Coronary artery (tissue), 2 donors: ENCODE measurements at regions not wholly inside any gene's neighbourhood (a gene's known extent, or its start where the extent isn't known, plus 50 kb on each side); places are given as distances from the start of the nearest gene placed in this dataset.

Source experiments
- DNase-seq: peaks from one replicate; pipeline ENCODE4 v3.0.0-alpha.2; 2017; ENCODE audit warnings: low spot score
- H3K27ac ChIP-seq, 2 donors: fragments of 200-600 bp; sonication (generic); one replicate each; pipeline ENCODE4 v1.5.1; 2016 to 2019
- H3K4me3 ChIP-seq: fragments of 200-600 bp; sonication (generic); 2 replicates; pipeline ENCODE4 v1.5.1; 2016; ENCODE audit warnings: mild to moderate bottlenecking, moderate library complexity
- TF ChIP-seq, protein P1 (sequence below): fragments of 200-600 bp; sonication (generic); IDR thresholded peaks from one replicate; pipeline ENCODE4 v1.5.1; 2019; ENCODE audit warnings: antibody characterized with exemption

DNA sequence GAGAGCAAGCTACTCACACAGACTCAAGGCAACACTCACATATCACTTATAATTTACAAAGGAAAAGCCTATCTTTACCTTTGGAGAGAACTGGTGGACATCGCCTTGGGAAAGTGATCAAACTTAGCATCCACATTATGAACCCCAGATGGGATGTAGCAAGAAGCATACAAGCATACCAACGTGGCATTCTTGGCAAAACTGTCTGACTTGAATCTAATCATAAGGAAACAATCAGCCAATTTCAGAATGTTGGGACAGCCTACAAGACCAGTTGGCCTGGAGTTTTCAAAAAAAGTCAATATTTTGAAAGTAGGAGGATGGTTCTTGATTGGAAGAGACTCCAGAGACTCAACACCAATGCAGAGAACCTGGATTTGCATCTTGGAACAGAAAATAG, 79.1 kb upstream of the PMAIP1 start:
- TF ChIP-seq, protein P1, sequence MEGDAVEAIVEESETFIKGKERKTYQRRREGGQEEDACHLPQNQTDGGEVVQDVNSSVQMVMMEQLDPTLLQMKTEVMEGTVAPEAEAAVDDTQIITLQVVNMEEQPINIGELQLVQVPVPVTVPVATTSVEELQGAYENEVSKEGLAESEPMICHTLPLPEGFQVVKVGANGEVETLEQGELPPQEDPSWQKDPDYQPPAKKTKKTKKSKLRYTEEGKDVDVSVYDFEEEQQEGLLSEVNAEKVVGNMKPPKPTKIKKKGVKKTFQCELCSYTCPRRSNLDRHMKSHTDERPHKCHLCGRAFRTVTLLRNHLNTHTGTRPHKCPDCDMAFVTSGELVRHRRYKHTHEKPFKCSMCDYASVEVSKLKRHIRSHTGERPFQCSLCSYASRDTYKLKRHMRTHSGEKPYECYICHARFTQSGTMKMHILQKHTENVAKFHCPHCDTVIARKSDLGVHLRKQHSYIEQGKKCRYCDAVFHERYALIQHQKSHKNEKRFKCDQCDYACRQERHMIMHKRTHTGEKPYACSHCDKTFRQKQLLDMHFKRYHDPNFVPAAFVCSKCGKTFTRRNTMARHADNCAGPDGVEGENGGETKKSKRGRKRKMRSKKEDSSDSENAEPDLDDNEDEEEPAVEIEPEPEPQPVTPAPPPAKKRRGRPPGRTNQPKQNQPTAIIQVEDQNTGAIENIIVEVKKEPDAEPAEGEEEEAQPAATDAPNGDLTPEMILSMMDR = no peak
- no peak for DNase-seq
- no peak overlapping the region for H3K4me3 ChIP-seq
- no peak overlapping the region for H3K27ac ChIP-seq

- no peak for DNase-seq
- TF ChIP-seq, protein P1 = no peak
- Histone ChIP-seq H3K4me3 (no peak overlapping the region), H3K27ac (no peak overlapping the region)
Observed at GRCh38 chr18:59818769-59819168, 81.0 kb upstream of the PMAIP1 start.

DNA sequence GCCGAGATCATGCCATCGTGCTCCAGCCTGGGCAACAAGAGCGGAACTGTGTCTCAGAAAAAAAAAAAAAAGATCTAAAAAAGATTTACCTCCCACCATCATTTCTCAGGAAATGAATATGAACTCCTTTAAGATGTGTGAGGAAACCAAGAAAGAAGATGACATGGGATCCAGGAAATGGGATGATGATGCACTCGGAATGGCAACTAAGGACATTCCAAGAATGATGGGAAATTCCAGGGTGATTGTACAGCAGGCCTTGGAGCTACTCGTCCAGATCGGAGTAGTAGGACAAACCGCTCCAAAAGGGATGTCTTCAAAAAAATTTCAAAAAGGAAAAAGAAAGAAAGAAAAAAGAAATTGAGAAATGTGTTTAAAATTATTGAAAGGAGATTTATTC, 84.9 kb upstream of the PMAIP1 start:
- Histone ChIP-seq H3K4me3 (no peak overlapping the region), H3K27ac (no peak overlapping the region)
- TF ChIP-seq, protein P1 = no peak
- no peak for DNase-seq

- Histone ChIP-seq H3K4me3 (no peak overlapping the region), H3K27ac (no peak overlapping the region)
- TF ChIP-seq, protein P1 = no peak
- no peak for DNase-seq
Observed at GRCh38 chr18:59813942-59814341, 85.9 kb upstream of the PMAIP1 start.

- Histone ChIP-seq H3K27ac (no peak overlapping the region), H3K4me3 (no peak overlapping the region)
- DNase-seq = no peak
- TF ChIP-seq, protein P1 = no peak
Observed at GRCh38 chr18:59810735-59811520, 88.9 kb upstream of the PMAIP1 start.

- no peak overlapping the region for H3K27ac ChIP-seq
- DNase-seq = no peak
- TF ChIP-seq, protein P1 = no peak
- H3K4me3 ChIP-seq = no peak overlapping the region
Observed at GRCh38 chr18:59810183-59810582, 89.6 kb upstream of the PMAIP1 start.

DNA sequence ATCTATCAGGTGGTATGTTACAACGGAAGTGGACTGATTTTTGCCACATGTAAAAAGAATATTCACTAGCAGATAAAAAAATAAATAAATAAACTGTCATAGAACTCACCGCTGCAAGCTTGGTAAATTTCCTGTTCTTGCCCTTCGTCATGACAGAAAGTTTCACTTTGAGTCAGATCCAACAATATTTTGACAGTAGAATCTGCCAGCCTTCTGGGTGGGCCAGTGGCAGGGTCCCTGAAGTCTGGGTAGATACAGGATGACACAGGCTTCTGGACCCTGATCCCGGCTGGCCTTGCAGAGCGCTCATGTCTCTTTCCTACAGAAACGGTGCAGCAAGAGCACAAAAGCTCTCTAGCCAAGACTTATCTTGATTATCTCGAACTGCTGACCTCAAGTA, 97.8 kb upstream of the PMAIP1 start:
- no peak overlapping the region for H3K4me3 ChIP-seq
- no peak for DNase-seq
- H3K27ac ChIP-seq = no peak overlapping the region
- TF ChIP-seq, protein P1 = no peak
